COLO668 (cell line): ENCODE measurements at regions not wholly inside any gene's neighbourhood (a gene's known extent, or its start where the extent isn't known, plus 50 kb on each side); places are given as distances from the start of the nearest gene placed in this dataset.

ENCODE experiments used
- DNase-seq: peaks from one replicate; lab custom pipeline; 2025; ENCODE audit not compliant: unreplicated experiment; lab: John Stamatoyannopoulos, UW

GRCh38 chr20:6576726-6577125 lies 190.8 kb upstream of the BMP2 start:
- DNase-seq, result no peak

GRCh38 chr20:6575912-6576401 lies 191.5 kb upstream of the BMP2 start:
- no peak for DNase-seq

- DNase-seq, result no peak
These were observed 200.7 kb upstream of the BMP2 start for GRCh38 chr20:6566821-6567220.

GRCh38 chr20:6562111-6562510 lies 205.4 kb upstream of the BMP2 start:
- DNase-seq, result no peak

- DNase-seq, result no peak
These were observed 206.5 kb upstream of the BMP2 start for GRCh38 chr20:6560978-6561377.

GRCh38 chr20:6559791-6560190 lies 207.7 kb upstream of the BMP2 start:
- no peak for DNase-seq

- DNase-seq, result no peak
These were observed 209.1 kb upstream of the BMP2 start for GRCh38 chr20:6558341-6558740.

- no peak for DNase-seq
These were observed 233.6 kb upstream of the BMP2 start for GRCh38 chr20:6533761-6534479.

- no peak for DNase-seq
These were observed 234.1 kb upstream of the BMP2 start for GRCh38 chr20:6533351-6533750.

- no peak for DNase-seq
These were observed 236.6 kb upstream of the BMP2 start for GRCh38 chr20:6530779-6531315.

- no peak for DNase-seq
These were observed 237.2 kb upstream of the BMP2 start for GRCh38 chr20:6530254-6530653.

- no peak for DNase-seq
These were observed 241.8 kb upstream of the BMP2 start for GRCh38 chr20:6525447-6526303.

- no peak for DNase-seq
These were observed 243.2 kb upstream of the BMP2 start for GRCh38 chr20:6524305-6524704.

GRCh38 chr20:6519556-6519955 lies 247.9 kb upstream of the BMP2 start:
- DNase-seq, result no peak

- DNase-seq, result no peak
These were observed 252.2 kb upstream of the BMP2 start for GRCh38 chr20:6515261-6515660.

- DNase-seq, result no peak
These were observed 253.9 kb upstream of the BMP2 start for GRCh38 chr20:6513599-6513998.

- DNase-seq, result no peak
These were observed 258.1 kb upstream of the BMP2 start for GRCh38 chr20:6509374-6509773.

GRCh38 chr20:6506906-6507305 lies 260.6 kb upstream of the BMP2 start:
- no peak for DNase-seq

- no peak for DNase-seq
These were observed 262.7 kb upstream of the BMP2 start for GRCh38 chr20:6504826-6505225.

GRCh38 chr20:6504179-6504578 lies 263.3 kb upstream of the BMP2 start:
- DNase-seq, result no peak

GRCh38 chr20:6502999-6503398 lies 264.5 kb upstream of the BMP2 start:
- no peak for DNase-seq

GRCh38 chr20:6502219-6502618 lies 265.3 kb upstream of the BMP2 start:
- no peak for DNase-seq
